ENCODE measurements at regions not wholly inside any gene's neighbourhood (a gene's known extent, or its start where the extent isn't known, plus 50 kb on each side); places are given as distances from the start of the nearest gene placed in this dataset.

DNA sequence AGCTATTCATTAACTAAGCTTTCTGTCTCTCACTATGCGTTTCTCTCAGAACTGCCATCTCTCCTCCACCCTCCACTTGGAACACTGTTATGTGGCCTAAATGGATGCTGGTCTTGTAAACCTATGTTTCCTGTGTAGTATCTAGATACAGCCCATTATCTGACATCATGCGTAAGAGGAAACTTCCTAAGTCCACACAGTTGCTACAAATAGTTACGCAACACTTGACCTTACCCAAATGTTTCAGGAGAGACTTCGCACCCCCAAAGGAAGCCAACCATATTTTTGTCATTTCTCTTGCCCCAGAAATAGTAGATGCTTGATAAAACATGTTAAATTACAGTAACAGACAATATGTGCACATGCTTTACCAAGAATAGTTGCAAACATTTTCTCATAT lies 87.2 kb upstream of the TPRG1 start:
- H3K4me1 ChIP-seq (ENCODE audit: control insufficient read depth in 1 of 2, insufficient read depth in 2 of 2, low read length in 2 of 2), result no peaks in the 10 kb centered on the region
- no peaks in the 10 kb centered on the region for H4K20me1 ChIP-seq (ENCODE audit: insufficient read depth, low read length)
- no peaks in the 10 kb centered on the region for H3K9me3 ChIP-seq (replicated peaks in 1 of 2; ENCODE audit: control insufficient read depth in 1 of 2, insufficient read depth in 1 of 2, low read length in 2 of 2)
- Mint-ChIP-seq H3K4me3 (no peak overlapping the region), H3K4me1 (no peaks in the 10 kb centered on the region), H3K9me3 (peaks cover 0 to 11% (median 2%) of the 10 kb centered on the region in 7 donors), H3K36me3 (no peaks in the 10 kb centered on the region), H3K27ac (no peak overlapping the region), H3K27me3 (ENCODE audit: low read depth in 3 of 3) (peaks cover 0 to 3% (median 0%) of the 10 kb centered on the region in 3 donors)
- no peak overlapping the region for H3K4me3 ChIP-seq (replicated peaks in 1 of 3; ENCODE audit: low read depth in 2 of 3, low read length in 3 of 3)
- no peak for DNase-seq
- H3K27ac ChIP-seq (ENCODE audit: low read depth in 1 of 2, low read length in 2 of 2), result no peak overlapping the region
- no peak overlapping the region for H3K9ac ChIP-seq (ENCODE audit: insufficient read depth, low read length, poor library complexity, severe bottlenecking)
- TF ChIP-seq, protein P1, sequence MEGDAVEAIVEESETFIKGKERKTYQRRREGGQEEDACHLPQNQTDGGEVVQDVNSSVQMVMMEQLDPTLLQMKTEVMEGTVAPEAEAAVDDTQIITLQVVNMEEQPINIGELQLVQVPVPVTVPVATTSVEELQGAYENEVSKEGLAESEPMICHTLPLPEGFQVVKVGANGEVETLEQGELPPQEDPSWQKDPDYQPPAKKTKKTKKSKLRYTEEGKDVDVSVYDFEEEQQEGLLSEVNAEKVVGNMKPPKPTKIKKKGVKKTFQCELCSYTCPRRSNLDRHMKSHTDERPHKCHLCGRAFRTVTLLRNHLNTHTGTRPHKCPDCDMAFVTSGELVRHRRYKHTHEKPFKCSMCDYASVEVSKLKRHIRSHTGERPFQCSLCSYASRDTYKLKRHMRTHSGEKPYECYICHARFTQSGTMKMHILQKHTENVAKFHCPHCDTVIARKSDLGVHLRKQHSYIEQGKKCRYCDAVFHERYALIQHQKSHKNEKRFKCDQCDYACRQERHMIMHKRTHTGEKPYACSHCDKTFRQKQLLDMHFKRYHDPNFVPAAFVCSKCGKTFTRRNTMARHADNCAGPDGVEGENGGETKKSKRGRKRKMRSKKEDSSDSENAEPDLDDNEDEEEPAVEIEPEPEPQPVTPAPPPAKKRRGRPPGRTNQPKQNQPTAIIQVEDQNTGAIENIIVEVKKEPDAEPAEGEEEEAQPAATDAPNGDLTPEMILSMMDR (IDR thresholded peaks at IDR 0.05), result no peak
- no peaks in the 10 kb centered on the region for H3K36me3 ChIP-seq (replicated peaks in 1 of 2; ENCODE audit: control insufficient read depth in 1 of 2, insufficient read depth in 2 of 2, low read length in 2 of 2)
- H3K4me2 ChIP-seq (replicated peaks; ENCODE audit: extremely low read depth, low read length, poor library complexity, severe bottlenecking), result no peak overlapping the region
- H2AFZ ChIP-seq (ENCODE audit: insufficient read depth, low read depth, low read length, poor library complexity, severe bottlenecking), result no peak overlapping the region
- no CpG with 5 or more reads among the region's 4 CpGs for WGBS (ENCODE audit: insufficient coverage)
- H3K27me3 ChIP-seq (ENCODE audit: control insufficient read depth in 2 of 2, insufficient read depth in 2 of 2, low read length in 2 of 2), result no peaks in the 10 kb centered on the region
- intact Hi-C loops (cut with micrococcal nuclease), result no loop called here
- no peaks in the 10 kb centered on the region for H3K79me2 ChIP-seq (ENCODE audit: insufficient read depth, low read length)

DNA sequence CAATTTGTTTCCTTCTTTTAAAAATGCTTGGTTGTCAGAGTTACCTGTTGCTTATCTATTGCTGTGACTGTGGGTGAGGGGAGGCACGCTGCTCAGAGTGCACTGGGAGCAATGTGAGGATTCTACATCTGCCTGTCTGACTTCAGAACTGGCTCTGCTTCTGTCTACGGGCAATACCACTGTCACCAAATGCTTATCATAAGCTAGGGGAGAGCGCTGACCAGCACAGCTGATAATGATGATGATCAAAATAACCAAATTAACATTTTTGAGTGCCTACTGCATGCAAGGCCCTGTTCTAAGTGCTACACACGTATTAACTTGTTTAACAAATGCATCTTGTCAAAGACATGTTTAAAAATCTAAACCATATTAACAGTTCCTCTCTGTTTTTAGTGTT lies 79.2 kb upstream of the TPRG1 start:
- Histone ChIP-seq H3K4me1 (ENCODE audit: control insufficient read depth in 1 of 2, insufficient read depth in 2 of 2, low read length in 2 of 2) (no peaks in the 10 kb centered on the region), H3K9ac (ENCODE audit: insufficient read depth, low read length, poor library complexity, severe bottlenecking) (no peak overlapping the region), H2AFZ (ENCODE audit: insufficient read depth, low read depth, low read length, poor library complexity, severe bottlenecking) (no peak overlapping the region), H3K36me3 (replicated peaks in 1 of 2; ENCODE audit: control insufficient read depth in 1 of 2, insufficient read depth in 2 of 2, low read length in 2 of 2) (no peaks in the 10 kb centered on the region), H3K27me3 (ENCODE audit: control insufficient read depth in 2 of 2, insufficient read depth in 2 of 2, low read length in 2 of 2) (no peaks in the 10 kb centered on the region), H3K27ac (ENCODE audit: low read depth in 1 of 2, low read length in 2 of 2) (no peak overlapping the region), H3K4me3 (replicated peaks in 1 of 3; ENCODE audit: low read depth in 2 of 3, low read length in 3 of 3) (no peak overlapping the region), H3K79me2 (ENCODE audit: insufficient read depth, low read length) (no peaks in the 10 kb centered on the region), H3K4me2 (replicated peaks; ENCODE audit: extremely low read depth, low read length, poor library complexity, severe bottlenecking) (no peak overlapping the region), H3K9me3 (replicated peaks in 1 of 2; ENCODE audit: control insufficient read depth in 1 of 2, insufficient read depth in 1 of 2, low read length in 2 of 2) (no peaks in the 10 kb centered on the region), H4K20me1 (ENCODE audit: insufficient read depth, low read length) (no peaks in the 10 kb centered on the region)
- no peaks in the 10 kb centered on the region for H3K36me3 Mint-ChIP-seq
- intact Hi-C loops (cut with micrococcal nuclease), result no loop called here
- no CpG with 5 or more reads among the region's 4 CpGs for WGBS (ENCODE audit: insufficient coverage)
- H3K27me3 Mint-ChIP-seq (ENCODE audit: low read depth in 3 of 3), result peaks cover 0 to 2% (median 2%) of the 10 kb centered on the region in 3 donors
- no peaks in the 10 kb centered on the region for H3K4me1 Mint-ChIP-seq
- peak overlapping the region in 1 of 7 donors; percentile 12 for H3K27ac Mint-ChIP-seq
- no peak for DNase-seq
- no peak overlapping the region for H3K4me3 Mint-ChIP-seq
- peaks cover 0 to 3% (median 0%) of the 10 kb centered on the region in 7 donors for H3K9me3 Mint-ChIP-seq
- TF ChIP-seq, protein P1 (IDR thresholded peaks at IDR 0.05), result no peak

Measured in CD14-positive monocyte (primary cell).